B cell (primary cell): ENCODE measurements at regions not wholly inside any gene's neighbourhood (a gene's known extent, or its start where the extent isn't known, plus 50 kb on each side); places are given as distances from the start of the nearest gene placed in this dataset.
"Not testable (repeated sequence)": the region's sequence is repeated elsewhere in the genome, so short reads cannot be mapped to it uniquely, and the experiment has no call there.

ENCODE experiments used
- EZH2 ChIP-seq: IDR thresholded peaks from 2 replicates; pipeline ENCODE4 v1.6.1; 2012; ENCODE audit warnings: borderline replicate concordance, low read depth, mild to moderate bottlenecking, moderate library complexity, low read length; ENCODE audit not compliant: insufficient read depth, poor library complexity, severe bottlenecking
- TF ChIP-seq, protein P1 (sequence below): fragments of 200-600 bp; IDR thresholded peaks from one replicate; pipeline ENCODE4 v1.8.0; 2022; ENCODE audit warnings: antibody characterized with exemption, mild to moderate bottlenecking

DNA sequence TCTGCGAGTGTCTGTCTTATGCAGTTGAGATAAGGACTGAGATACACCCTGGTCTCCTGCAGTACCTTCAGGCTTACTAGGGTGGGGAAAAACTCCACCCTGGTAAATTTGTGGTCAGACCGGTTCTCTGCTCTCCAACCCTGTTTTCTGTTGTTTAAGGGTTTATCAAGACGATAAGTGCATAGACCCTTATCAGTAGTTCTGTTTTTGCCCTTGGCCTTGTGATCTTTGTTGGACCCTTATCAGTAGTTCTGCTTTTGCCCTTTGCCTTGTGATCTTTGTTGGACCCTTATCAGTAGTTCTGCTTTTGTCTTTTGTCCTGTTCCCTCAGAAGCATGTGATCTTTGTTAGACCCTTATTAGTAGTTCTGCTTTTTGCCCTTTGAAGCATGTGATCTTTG is 83.3 kb upstream of the MARK1 start:
- TF ChIP-seq, protein P1, sequence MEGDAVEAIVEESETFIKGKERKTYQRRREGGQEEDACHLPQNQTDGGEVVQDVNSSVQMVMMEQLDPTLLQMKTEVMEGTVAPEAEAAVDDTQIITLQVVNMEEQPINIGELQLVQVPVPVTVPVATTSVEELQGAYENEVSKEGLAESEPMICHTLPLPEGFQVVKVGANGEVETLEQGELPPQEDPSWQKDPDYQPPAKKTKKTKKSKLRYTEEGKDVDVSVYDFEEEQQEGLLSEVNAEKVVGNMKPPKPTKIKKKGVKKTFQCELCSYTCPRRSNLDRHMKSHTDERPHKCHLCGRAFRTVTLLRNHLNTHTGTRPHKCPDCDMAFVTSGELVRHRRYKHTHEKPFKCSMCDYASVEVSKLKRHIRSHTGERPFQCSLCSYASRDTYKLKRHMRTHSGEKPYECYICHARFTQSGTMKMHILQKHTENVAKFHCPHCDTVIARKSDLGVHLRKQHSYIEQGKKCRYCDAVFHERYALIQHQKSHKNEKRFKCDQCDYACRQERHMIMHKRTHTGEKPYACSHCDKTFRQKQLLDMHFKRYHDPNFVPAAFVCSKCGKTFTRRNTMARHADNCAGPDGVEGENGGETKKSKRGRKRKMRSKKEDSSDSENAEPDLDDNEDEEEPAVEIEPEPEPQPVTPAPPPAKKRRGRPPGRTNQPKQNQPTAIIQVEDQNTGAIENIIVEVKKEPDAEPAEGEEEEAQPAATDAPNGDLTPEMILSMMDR: not testable (repeated sequence)
- TF ChIP-seq EZH2: not testable (repeated sequence)
